GM12865 (cell line): ENCODE measurements at regions not wholly inside any gene's neighbourhood (a gene's known extent, or its start where the extent isn't known, plus 50 kb on each side); places are given as distances from the start of the nearest gene placed in this dataset.

Experiments used
- DNase-seq: peaks from one replicate; pipeline ENCODE4 v3.0.0; 2010; ENCODE audit warnings: low read depth
- H3K4me3 ChIP-seq: 2 replicates; pipeline ENCODE4 v1.5.1; 2011; ENCODE audit warnings: mild to moderate bottlenecking, low read depth, low read length, control low read depth
- CTCF ChIP-seq: IDR thresholded peaks from 2 replicates; pipeline ENCODE4 v1.5.1; 2011; ENCODE audit warnings: low read length, control low read depth, low read depth, inconsistent platforms; ENCODE audit not compliant: insufficient read depth; ENCODE audit errors: missing control alignments

GRCh38 chr3:31390466-31390865 lies 142.3 kb upstream of the STT3B start:
- TF ChIP-seq CTCF, result no peak
- H3K4me3 ChIP-seq, result no peak overlapping the region
- DNase-seq, result no peak

GRCh38 chr3:31391150-31391549 lies 141.6 kb upstream of the STT3B start:
- TF ChIP-seq CTCF, result no peak
- peak; percentile 36 for DNase-seq
- H3K4me3 ChIP-seq, result no peak overlapping the region

- DNase-seq, result peak; percentile 55
- no peak overlapping the region for H3K4me3 ChIP-seq
- no peak for TF ChIP-seq CTCF
Measured at GRCh38 chr3:31392568-31392967, 140.2 kb upstream of the STT3B start.

GRCh38 chr3:31399271-31399670 lies 133.5 kb upstream of the STT3B start:
- TF ChIP-seq CTCF, result no peak
- H3K4me3 ChIP-seq, result no peak overlapping the region
- peak; percentile 14 for DNase-seq

GRCh38 chr3:31402117-31402516 lies 130.6 kb upstream of the STT3B start:
- no peak for TF ChIP-seq CTCF
- DNase-seq, result no peak
- H3K4me3 ChIP-seq, result no peak overlapping the region

GRCh38 chr3:31403197-31403596 lies 129.5 kb upstream of the STT3B start:
- H3K4me3 ChIP-seq, result no peak overlapping the region
- TF ChIP-seq CTCF, result no peak
- DNase-seq, result no peak

GRCh38 chr3:31404871-31405270 lies 127.9 kb upstream of the STT3B start:
- TF ChIP-seq CTCF, result no peak
- no peak for DNase-seq
- H3K4me3 ChIP-seq, result no peak overlapping the region
